Activated T-helper 1 cell treated with Interleukin-2 at 50 U/mL for 16 hours (primary cell): ENCODE measurements at regions not wholly inside any gene's neighbourhood (a gene's known extent, or its start where the extent isn't known, plus 50 kb on each side); places are given as distances from the start of the nearest gene placed in this dataset.

ENCODE experiments used
- DNase-seq: peaks from one replicate; pipeline ENCODE4 v3.0.0-alpha.2; 2020; ENCODE audit warnings: low read depth

DNA sequence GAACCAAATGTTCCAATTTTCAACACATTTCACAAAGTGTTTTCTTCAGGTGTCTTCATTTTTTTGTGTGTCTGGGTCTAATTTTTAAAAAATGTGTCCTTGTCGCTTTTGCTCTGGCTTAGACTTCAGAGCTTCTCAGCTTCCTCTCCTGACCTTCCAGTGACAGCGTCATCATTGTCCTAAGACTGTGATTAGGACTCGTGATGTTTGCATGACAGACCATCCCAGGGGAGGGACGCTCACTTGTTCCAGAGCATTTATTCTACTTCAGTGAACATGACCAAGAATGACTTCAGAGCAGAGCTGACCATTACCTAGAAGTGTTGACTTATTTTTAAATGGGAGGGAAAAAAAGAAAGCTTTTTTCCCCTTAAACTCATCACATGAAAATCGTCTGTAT, 591.9 kb downstream of the IRS1 start:
- no peak for DNase-seq

GRCh38 chr2:226199555-226199954, 600.1 kb downstream of the IRS1 start:
- DNase-seq = no peak

- DNase-seq = no peak
Measured at GRCh38 chr2:226198956-226199355, 600.7 kb downstream of the IRS1 start.

DNA sequence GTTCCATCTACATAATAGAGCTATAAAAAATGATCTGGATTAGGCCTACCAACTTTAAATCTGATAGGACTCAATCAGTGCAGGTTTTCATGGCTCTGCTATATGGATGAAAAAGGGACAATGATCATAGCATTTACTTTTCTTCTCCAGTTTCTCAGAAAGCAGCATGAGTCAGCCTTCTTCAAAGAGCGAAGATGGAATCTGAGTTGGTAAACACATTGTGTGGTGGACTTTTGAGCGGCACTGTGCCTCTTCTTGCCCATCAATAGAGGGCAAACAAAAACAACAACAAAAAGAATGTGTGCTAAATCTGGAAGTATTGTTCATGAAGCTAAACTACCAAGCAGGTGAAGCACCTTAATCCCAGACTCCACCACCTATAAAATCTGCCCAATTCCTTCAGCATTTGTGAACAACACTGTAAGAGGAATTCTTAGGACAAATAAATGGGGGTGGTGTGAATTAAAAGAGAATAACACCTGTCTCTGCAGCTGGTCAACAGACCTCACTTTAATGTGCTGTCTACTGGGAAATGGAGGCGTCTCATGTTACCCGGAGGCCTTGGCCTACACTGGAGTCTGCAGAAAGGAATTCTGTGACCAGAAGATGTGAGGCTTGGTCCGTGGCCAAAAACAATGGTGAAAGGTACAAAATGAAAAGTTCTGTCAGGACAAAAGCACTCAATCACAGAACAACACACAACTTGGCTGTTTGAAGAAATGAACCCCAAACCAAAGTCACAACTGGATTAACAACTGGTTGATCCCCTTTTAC, 609.0 kb downstream of the IRS1 start:
- DNase-seq = no peak

GRCh38 chr2:226189061-226189460, 610.6 kb downstream of the IRS1 start:
- no peak for DNase-seq

DNA sequence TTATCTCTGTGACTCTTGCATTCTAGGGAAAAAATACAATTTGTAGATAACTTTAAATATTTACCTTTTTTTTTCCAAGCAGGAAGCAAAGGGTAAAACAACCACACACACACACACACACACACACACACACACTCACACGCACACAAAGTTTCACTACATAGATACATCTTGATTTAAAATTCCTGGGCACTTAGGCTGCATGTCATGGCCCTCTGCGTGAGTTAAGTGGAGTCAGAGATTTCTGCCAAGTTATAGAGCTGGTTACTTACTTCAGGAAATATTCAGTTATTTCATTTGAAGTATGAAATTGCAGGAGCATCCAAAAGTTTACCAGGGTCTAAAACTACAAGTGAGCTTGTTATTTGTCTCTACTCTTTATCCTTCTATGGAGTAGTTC, 612.0 kb downstream of the IRS1 start:
- DNase-seq = no peak

DNA sequence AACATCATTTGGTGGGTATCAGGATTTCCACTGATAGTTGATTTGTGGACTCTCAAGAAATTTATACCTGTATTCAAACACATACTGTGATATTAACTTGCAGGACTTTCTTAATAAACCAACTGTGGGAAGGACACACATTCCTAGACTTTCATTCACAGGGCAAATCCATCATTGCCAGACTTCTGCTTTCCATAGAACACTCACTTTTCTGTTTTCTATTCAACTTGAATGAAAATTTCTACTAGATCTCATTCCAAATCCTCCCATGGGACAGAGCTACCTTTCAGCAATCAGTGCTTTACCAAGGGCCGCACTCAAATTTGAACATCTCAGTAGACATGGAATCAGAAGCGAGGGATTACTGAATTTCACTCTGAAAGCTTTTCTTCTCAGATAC, 612.5 kb downstream of the IRS1 start:
- DNase-seq = no peak

GRCh38 chr2:226185616-226186211, 613.9 kb downstream of the IRS1 start:
- no peak for DNase-seq

DNA sequence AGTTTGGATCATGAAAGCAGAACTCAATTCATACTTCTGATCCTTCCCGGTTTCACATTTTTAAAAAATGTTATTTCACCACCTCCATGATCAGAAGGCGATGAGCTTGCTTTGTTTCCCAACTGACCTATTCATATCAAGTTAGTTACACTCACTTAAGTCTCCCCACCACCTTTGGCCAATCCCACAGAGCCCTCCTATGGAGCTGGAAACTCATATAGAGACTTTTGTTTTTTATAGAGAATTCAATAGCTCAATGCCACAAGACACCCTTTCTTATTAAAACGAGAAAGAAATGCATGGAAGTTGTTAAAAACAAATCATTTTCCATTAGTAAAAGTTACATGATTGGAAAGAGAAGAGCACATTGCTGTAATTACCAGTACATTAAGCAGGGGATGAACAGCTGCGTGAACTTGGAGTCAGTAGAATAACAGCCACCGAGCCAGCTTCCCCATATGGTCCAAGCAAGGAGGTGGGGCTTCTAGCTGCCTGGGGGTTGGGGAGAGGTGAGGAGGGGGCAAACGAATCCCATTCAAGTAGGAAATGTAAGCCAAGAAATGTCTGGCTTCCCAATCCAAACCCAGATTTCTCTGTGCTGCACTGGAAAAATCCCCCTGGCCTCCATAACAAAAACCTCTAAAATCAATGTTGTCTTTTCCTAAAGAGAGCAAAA, 614.5 kb downstream of the IRS1 start:
- DNase-seq = no peak

GRCh38 chr2:226184540-226184939, 615.1 kb downstream of the IRS1 start:
- DNase-seq = no peak

GRCh38 chr2:226183550-226183949, 616.1 kb downstream of the IRS1 start:
- no peak for DNase-seq

GRCh38 chr2:226183033-226183432, 616.6 kb downstream of the IRS1 start:
- no peak for DNase-seq

DNA sequence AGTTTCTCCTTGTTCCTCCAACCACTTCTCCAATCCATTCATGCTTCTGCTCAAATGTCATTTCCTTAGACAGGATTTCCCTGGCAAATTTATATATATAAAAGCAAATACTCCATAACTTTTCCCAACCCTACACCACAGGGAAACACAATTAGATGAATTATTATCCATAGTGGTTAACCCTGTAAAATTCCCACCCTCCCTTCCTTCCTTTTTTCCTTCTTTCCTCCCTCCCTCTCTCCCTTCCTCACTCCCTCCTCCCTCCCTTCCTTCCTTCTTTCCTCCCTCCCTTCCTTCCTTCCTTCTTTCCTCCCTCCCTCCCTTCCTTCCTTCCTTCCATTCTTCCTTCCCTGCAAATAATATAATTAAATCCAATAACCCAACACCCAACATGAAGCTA, 617.7 kb downstream of the IRS1 start:
- no peak for DNase-seq

- no peak for DNase-seq
Measured at GRCh38 chr2:226180281-226180884, 619.2 kb downstream of the IRS1 start.

- DNase-seq = no peak
Measured at GRCh38 chr2:226179010-226179409, 620.6 kb downstream of the IRS1 start.

DNA sequence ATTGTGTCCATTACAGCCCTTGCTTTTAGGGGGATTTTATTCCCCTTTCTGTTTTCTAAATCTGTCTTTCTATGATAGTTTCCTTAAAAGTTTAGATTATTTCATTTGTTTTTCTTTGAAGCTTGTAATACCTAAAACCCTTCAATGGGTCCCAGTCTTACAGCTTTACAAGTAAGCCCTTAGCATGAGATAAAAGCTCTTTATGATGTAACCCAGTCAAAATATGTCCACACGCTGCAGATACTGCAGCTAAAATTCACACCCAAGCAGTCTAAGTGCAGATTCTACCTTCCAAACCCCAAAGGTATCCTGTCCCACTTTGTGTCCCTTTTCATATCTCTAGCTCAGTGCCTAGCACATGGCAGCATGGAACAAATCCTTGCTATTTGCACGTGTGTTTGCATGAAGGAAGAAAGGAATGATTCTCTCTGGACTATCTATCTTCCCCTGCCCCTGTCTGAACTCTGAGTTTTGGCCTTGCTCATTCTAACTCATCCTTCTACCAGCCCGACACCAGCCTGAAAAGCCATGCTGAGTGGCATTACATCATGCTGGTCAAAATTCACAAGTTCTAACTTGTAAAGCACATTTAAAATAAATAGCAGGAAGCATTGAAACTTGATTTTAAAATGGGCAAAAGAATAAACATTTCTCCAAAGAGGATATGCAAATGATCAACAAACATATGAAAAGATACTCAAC, 623.2 kb downstream of the IRS1 start:
- DNase-seq = no peak

DNA sequence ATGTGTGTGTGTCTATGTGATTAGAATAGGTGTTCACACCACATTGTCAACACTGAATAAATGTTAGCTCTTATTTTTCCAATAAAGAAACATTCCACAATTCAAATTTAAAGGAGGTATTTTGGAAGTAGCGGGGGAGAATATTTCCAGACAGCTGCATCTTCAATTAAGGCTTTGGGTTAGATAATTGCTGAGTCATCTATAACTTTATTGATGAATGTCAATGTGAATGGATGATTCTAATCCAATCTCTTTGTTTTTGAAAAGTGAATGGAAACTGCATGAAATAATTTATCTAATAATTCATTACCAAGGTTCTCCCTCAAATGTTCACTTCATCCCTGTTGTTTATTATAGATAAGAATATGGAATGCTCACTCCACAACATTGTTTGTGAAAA, 625.2 kb downstream of the IRS1 start:
- DNase-seq = no peak

- no peak for DNase-seq
Measured at GRCh38 chr2:226172939-226173338, 626.7 kb downstream of the IRS1 start.

- no peak for DNase-seq
Measured at GRCh38 chr2:226172309-226172708, 627.3 kb downstream of the IRS1 start.

DNA sequence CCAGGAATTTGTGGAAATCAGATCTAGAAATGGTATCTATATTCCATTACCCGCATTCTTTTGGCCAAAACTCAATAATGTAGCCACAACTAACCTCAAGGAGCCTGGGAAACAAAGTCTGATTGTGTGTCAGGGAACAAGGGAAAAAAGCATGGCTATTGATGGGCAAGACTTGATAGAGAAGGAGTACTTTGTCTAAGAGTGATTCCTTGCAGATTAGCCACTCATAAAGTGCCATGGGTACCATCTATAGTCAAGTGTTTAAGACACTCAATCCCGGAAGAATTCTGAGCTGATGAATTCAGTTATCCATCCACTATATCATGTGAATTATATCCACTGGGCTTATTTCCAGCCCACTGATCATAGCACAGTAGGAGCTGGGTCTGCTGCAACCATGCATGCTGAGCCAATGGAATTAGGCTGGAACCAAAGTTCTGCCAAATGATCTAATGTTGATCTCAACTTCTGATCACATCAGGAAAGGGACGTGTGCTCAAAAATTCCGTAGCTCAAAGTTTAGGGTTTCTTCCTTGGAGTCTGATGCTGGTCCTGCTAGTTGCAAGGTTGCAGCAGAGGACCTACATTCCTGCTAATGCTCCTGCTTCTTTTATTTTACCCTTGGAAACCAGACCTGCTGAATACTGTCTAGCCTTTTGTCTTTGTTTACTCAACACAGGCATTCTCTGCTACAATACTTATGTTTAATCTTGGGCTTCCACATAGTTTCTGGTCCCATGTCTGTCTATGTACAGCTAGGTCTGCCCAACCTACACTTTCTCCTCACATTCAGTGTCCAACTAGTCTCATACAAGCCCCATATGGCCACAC, 629.7 kb downstream of the IRS1 start:
- DNase-seq = no peak

GRCh38 chr2:226168496-226169160, 631.0 kb downstream of the IRS1 start:
- DNase-seq = no peak
